RWPE2 (cell line): ENCODE measurements at regions not wholly inside any gene's neighbourhood (a gene's known extent, or its start where the extent isn't known, plus 50 kb on each side); places are given as distances from the start of the nearest gene placed in this dataset.

Experiments used
- ATAC-seq: fragments of 200-7000 bp; cut with Tn5 transposase; 3 replicates; pipeline ENCODE4 v1.9.1; 2021; ENCODE audit warnings: low read depth
- DNase-seq: peaks from one replicate; pipeline ENCODE4 v3.0.0-alpha.2; 2020; ENCODE audit warnings: low spot score
- H3K27ac ChIP-seq: fragments of 450-650 bp; 2 replicates; pipeline ENCODE4 v1.5.1; 2017; ENCODE audit warnings: mild to moderate bottlenecking; ENCODE audit not compliant: poor library complexity, severe bottlenecking
- H3K27me3 ChIP-seq: fragments of 250-450 bp; sonication (Bioruptor Pico); 2 replicates; pipeline ENCODE4 v1.5.1; 2021; ENCODE audit warnings: mild to moderate bottlenecking, moderate library complexity; ENCODE audit not compliant: insufficient read depth, poor library complexity, severe bottlenecking
- H3K36me3 ChIP-seq: fragments of 250-450 bp; sonication (Bioruptor Pico); 2 replicates; pipeline ENCODE4 v1.5.1; 2020; ENCODE audit warnings: low read depth, mild to moderate bottlenecking, moderate library complexity
- H3K4me1 ChIP-seq: fragments of 250-450 bp; sonication (Bioruptor Pico); 2 replicates; pipeline ENCODE4 v1.5.1; 2021; ENCODE audit warnings: mild to moderate bottlenecking, moderate library complexity; ENCODE audit not compliant: insufficient read depth, poor library complexity, severe bottlenecking
- H3K4me3 ChIP-seq: fragments of 250-450 bp; sonication (Bioruptor Pico); 2 replicates; pipeline ENCODE4 v1.5.1; 2021; ENCODE audit warnings: mild to moderate bottlenecking, moderate library complexity; ENCODE audit not compliant: severe bottlenecking
- H3K9me3 ChIP-seq: fragments of 250-450 bp; sonication (Bioruptor Pico); 2 replicates; pipeline ENCODE4 v1.5.1; 2021; ENCODE audit warnings: mild to moderate bottlenecking, moderate library complexity; ENCODE audit not compliant: severe bottlenecking
- TF ChIP-seq, protein P1 (sequence below): fragments of 450-650 bp; IDR thresholded peaks from one replicate; pipeline ENCODE4 v1.5.1; 2017; ENCODE audit warnings: mild to moderate bottlenecking, moderate library complexity; ENCODE audit not compliant: poor library complexity, severe bottlenecking

DNA sequence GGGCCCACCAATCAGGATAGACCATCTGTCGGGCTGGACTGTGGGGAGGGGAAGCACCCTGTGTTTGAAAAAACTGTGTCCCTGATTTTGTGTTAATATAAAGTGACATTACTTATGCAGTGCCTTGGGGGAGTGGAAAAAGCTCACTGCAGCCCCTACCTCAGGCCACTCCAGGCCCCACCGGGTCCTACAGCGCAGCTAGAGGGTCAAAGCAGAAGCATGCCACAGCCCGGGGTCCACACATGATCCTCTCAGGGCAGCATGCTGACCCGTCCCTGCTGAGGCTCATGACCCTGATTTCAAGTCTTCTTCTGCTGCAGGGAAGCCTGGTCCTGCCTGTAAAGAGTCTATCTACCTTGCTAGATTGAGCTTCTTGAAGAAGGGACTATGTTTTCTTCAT, 133.0 kb upstream of the PLCB4 start:
- TF ChIP-seq, protein P1, sequence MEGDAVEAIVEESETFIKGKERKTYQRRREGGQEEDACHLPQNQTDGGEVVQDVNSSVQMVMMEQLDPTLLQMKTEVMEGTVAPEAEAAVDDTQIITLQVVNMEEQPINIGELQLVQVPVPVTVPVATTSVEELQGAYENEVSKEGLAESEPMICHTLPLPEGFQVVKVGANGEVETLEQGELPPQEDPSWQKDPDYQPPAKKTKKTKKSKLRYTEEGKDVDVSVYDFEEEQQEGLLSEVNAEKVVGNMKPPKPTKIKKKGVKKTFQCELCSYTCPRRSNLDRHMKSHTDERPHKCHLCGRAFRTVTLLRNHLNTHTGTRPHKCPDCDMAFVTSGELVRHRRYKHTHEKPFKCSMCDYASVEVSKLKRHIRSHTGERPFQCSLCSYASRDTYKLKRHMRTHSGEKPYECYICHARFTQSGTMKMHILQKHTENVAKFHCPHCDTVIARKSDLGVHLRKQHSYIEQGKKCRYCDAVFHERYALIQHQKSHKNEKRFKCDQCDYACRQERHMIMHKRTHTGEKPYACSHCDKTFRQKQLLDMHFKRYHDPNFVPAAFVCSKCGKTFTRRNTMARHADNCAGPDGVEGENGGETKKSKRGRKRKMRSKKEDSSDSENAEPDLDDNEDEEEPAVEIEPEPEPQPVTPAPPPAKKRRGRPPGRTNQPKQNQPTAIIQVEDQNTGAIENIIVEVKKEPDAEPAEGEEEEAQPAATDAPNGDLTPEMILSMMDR = no peak
- H3K36me3 ChIP-seq = no peaks in the 10 kb centered on the region
- H3K4me3 ChIP-seq = no peak overlapping the region
- H3K4me1 ChIP-seq = no peaks in the 10 kb centered on the region
- ATAC-seq (no peak), DNase-seq (no peak)
- no peaks in the 10 kb centered on the region for H3K9me3 ChIP-seq
- H3K27me3 ChIP-seq = no peaks in the 10 kb centered on the region
- H3K27ac ChIP-seq = no peak overlapping the region

DNA sequence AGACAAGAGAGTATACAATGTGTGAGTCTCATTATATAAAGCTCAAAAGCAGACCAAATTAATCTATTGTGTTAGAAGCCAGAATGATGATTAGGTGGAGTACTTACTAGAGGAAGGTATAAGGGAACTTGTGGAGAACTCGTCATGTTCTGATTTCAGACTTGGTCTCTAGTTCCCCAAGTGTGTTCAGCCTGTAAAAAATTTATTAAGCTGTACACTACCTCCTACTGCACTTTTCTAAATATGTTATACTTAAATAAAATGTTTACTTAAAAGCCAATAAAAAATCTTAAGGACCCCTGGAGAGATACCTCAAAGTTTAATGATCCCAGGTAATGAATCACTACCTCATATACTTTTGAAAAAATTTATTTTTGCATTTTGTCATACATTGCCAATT, 130.4 kb upstream of the PLCB4 start:
- DNase-seq = no peak
- Histone ChIP-seq H3K9me3 (no peaks in the 10 kb centered on the region), H3K4me3 (no peak overlapping the region), H3K27me3 (no peaks in the 10 kb centered on the region), H3K4me1 (no peaks in the 10 kb centered on the region), H3K27ac (no peak overlapping the region), H3K36me3 (no peaks in the 10 kb centered on the region)
- TF ChIP-seq, protein P1 = no peak
- ATAC-seq = no peak

DNA sequence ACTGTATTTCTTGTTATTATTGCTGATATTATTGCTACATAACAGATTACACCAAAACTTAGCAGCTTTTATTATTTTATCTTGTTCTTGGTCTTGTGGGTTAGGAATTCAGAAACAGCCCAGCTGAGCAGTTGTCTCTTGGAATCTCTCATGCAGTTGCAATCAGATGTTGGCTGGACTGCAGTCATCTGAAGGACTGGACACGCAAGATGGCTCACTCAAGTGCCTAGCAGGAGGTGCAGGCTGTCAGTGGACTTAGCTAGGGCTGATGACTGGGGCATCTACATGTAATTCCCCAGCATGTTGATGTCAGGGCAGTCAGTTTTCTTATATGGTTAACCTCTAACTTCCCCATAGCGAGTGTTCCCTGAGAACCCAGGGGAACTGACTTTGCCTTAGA, 128.6 kb upstream of the PLCB4 start:
- Histone ChIP-seq H3K27ac (no peak overlapping the region), H3K4me1 (no peaks in the 10 kb centered on the region), H3K4me3 (no peak overlapping the region), H3K27me3 (no peaks in the 10 kb centered on the region), H3K36me3 (no peaks in the 10 kb centered on the region), H3K9me3 (no peaks in the 10 kb centered on the region)
- DNase-seq (no peak), ATAC-seq (no peak)
- TF ChIP-seq, protein P1 = no peak

DNA sequence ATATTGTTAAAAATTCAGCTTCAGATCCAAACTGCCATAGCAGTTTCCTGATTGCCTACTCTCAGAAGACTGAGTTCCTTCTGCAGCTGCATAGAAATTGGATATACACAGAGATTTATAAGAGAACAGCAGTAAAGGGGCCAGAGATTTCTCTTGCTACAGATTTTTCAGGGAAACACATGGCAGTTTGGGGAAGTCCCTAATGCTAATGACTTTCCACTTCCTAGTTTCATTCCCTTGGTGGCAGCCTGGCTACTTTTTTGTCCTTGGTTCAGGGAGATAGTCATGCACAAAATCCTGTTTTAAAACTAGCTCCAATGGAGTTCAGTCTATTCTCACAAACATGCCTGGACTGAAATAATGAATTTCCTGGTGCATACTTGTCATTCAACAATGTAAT, 125.3 kb upstream of the PLCB4 start:
- ATAC-seq = no peak
- TF ChIP-seq, protein P1 = no peak
- no peak overlapping the region for H3K27ac ChIP-seq
- H3K36me3 ChIP-seq = no peaks in the 10 kb centered on the region
- H3K4me3 ChIP-seq = no peak overlapping the region
- no peaks in the 10 kb centered on the region for H3K27me3 ChIP-seq
- H3K9me3 ChIP-seq = no peaks in the 10 kb centered on the region
- DNase-seq = no peak
- no peaks in the 10 kb centered on the region for H3K4me1 ChIP-seq

DNA sequence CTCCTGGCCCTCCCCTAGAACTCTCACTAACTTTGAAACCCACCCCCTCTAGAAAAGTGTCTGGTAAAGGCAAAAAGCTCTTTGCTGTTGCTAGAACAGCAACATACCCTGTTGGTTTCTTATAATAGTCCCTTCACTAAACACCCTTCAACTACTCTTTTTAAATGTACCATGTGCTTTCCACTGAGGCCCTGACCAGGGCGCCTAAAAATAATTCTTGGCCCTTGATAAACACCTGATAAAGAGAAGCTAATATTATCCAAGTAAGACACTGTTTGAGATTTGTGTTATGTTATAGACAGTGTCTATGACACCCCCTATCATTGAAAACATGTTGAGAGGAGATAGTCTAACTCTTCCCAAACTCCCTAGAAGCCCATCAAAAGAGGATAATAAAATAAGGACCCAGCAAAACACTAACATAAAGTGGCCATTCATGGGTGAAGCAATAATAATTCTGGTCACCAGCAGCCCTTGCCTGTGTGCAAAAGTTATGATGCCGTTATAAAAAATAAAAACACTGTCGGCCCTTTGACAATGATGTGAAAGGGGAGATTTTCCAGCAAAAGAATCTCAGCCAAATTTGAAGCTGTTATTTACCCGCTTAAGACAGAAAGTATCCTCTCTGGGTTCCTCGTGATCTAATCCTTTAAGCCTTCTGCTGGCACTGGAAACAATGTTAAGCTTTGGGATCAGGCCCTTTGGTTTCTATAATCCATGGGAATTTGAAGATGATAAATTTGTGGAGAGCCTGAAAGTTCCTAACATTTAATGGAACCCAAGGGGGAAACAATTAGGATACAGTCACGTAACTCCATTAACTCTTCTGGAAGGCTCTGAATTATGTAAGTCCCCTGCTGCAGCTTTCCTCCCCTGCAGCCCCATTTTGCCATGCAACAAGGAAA, 122.6 kb upstream of the PLCB4 start:
- ATAC-seq (no peak), DNase-seq (no peak)
- Histone ChIP-seq H3K9me3 (no peaks in the 10 kb centered on the region), H3K27me3 (no peaks in the 10 kb centered on the region), H3K4me3 (no peak overlapping the region), H3K36me3 (no peaks in the 10 kb centered on the region), H3K27ac (no peak overlapping the region), H3K4me1 (no peaks in the 10 kb centered on the region)
- TF ChIP-seq, protein P1 = no peak
